Body of pancreas (tissue), 4 donors: ENCODE measurements at regions not wholly inside any gene's neighbourhood (a gene's known extent, or its start where the extent isn't known, plus 50 kb on each side); places are given as distances from the start of the nearest gene placed in this dataset.

Source experiments
- ATAC-seq: fragments of 150-250 bp; one replicate; pipeline ENCODE4 v1.9.1; 2016
- DNase-seq, 4 donors: peaks; one replicate each; pipeline ENCODE4 v3.0.0-alpha.2; 2019
- H3K27ac ChIP-seq, 4 donors: fragments of 200-600 bp; sonication (generic); 1 replicate in 3 of 4; 2 replicates in 1 of 4; pipeline versions ENCODE4 v1.5.1 to v1.6.1; 2016 to 2019; ENCODE audit warnings: mild to moderate bottlenecking in 1 of 4, mixed read lengths in 1 of 4, moderate library complexity in 1 of 4
- H3K27me3 ChIP-seq, 2 donors: fragments of 200-600 bp; sonication (generic); one replicate each; pipeline ENCODE4 v1.6.0; 2016; ENCODE audit warnings: mild to moderate bottlenecking in 1 of 2
- H3K36me3 ChIP-seq, 2 donors: fragments of 200-600 bp; sonication (generic); replicated peaks in 1 of 2; 2 replicates each; pipeline ENCODE4 v1.5.1; 2016; ENCODE audit warnings: low read depth in 2 of 2; ENCODE audit not compliant: insufficient read depth in 1 of 2
- H3K4me1 ChIP-seq: fragments of 200-600 bp; sonication (generic); one replicate; pipeline ENCODE4 v1.6.0; 2016
- H3K4me3 ChIP-seq, 2 donors: fragments of 200-600 bp; sonication (generic); 1 replicate in 1 of 2; 2 replicates in 1 of 2; pipeline ENCODE4 v1.5.1; 2016 to 2019
- H3K9me3 ChIP-seq, 3 donors: fragments of 200-600 bp; sonication (generic); 1 replicate in 2 of 3; 2 replicates in 1 of 3; pipeline ENCODE4 v1.5.1; 2016
- POLR2A ChIP-seq, 3 donors: fragments of 450-650 bp; IDR thresholded peaks; one replicate each; pipeline ENCODE4 v1.6.1; 2016; ENCODE audit warnings: antibody characterized with exemption in 3 of 3, mild to moderate bottlenecking in 2 of 3
- WGBS, 2 donors: methylation state at CpG; one replicate each; pipeline ENCODE4 v1.1.5; 2017; 5-methylcytosine and 5-hydroxymethylcytosine counted together
- intact Hi-C: fragments of 100-400 bp; cut with DNase I; formaldehyde crosslinking; loops from one replicate; pipeline ENCODE4 v1.15.1; 2023
- TF ChIP-seq, protein P1 (sequence below), 7 experiments: fragments of 450-650 bp in 4 of 7; fragments of 200-600 bp in 3 of 7; sonication (generic) in 3 of 7; IDR thresholded peaks; one replicate each; pipeline ENCODE4 v1.5.1; 2016 to 2019; ENCODE audit warnings: antibody characterized with exemption in 7 of 7

DNA sequence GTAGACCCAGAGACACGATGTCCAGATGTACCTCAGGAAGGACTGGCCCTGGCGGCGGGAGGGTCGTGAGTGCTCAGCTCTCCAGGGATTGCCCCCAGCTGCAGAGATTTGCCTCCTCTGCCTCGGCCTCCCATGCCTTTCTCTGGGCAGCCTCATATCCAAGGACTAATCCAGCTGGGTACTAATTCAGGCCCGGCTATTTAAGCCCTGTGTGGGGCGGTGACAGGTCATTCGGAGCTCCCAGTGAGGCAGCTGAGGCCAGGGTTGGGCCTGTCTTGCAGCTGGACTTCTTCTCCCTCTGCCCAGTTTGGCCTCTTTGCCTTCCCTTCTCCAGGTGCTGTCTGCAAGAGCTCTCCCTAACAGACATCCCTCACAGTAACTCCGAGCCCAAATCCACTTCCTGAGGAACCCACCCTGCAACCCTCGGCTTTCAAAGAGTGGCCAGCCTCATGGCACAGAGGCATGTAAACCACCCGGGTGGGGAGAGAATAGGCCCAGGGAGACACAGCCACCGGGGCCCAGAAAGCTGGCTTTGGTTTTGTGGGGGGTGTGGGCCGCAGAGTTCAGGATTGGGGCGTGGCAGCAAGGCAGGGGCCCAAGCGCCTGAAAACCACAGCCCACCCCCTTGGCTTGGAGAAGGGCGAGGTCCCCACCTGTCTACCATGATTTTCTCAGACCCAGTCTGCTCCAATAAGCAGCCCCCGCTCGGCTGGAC lies 85.8 kb downstream of the PPCDC start:
- Histone ChIP-seq H3K9me3 (no peaks in the 10 kb centered on the region), H3K4me1 (no peaks in the 10 kb centered on the region)
- ATAC-seq: no peak

DNA sequence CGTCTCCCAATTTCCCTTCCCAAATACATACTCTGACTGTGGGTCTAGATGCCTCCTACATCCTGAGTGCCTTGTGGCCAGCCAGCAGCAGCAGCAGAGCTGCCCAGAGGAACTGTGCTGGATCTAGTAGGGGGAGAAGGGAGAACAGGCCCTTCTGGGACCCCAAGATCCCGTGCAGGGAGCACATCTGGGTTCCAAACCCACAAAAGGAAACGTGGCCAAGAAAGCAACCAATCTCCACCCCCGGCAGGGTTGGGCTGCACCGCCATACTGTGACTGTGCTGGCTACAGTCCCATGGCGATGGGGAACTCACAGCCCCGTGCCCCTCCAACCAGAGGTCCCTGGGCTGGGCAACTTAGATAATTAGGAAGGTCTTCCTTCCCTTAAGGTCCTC lies 86.3 kb downstream of the PPCDC start:
- H3K4me1 ChIP-seq: no peaks in the 10 kb centered on the region
- H3K9me3 ChIP-seq: no peaks in the 10 kb centered on the region
- TF ChIP-seq POLR2A (IDR thresholded peaks at IDR 0.05): no peak
- TF ChIP-seq, protein P1, sequence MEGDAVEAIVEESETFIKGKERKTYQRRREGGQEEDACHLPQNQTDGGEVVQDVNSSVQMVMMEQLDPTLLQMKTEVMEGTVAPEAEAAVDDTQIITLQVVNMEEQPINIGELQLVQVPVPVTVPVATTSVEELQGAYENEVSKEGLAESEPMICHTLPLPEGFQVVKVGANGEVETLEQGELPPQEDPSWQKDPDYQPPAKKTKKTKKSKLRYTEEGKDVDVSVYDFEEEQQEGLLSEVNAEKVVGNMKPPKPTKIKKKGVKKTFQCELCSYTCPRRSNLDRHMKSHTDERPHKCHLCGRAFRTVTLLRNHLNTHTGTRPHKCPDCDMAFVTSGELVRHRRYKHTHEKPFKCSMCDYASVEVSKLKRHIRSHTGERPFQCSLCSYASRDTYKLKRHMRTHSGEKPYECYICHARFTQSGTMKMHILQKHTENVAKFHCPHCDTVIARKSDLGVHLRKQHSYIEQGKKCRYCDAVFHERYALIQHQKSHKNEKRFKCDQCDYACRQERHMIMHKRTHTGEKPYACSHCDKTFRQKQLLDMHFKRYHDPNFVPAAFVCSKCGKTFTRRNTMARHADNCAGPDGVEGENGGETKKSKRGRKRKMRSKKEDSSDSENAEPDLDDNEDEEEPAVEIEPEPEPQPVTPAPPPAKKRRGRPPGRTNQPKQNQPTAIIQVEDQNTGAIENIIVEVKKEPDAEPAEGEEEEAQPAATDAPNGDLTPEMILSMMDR (IDR thresholded peaks at IDR 0.05): no peak
- no peak overlapping the region for H3K27ac ChIP-seq
- H3K27me3 ChIP-seq: no peaks in the 10 kb centered on the region
- WGBS, 2 donors: 56 to 72% methylated on average over 5 to 7 of the region's 7 CpGs
- DNase-seq (no peak), ATAC-seq (no peak)
- no peaks in the 10 kb centered on the region for H3K36me3 ChIP-seq
- intact Hi-C loops: no loop called here
- H3K4me3 ChIP-seq: no peak overlapping the region

More for the DNA sequence above, 85.8 kb downstream of the PPCDC start:
- WGBS, 2 donors: 73 to 88% methylated on average over 10 to 18 of the region's 18 CpGs
- no peak overlapping the region for H3K27ac ChIP-seq
- DNase-seq: no peak
- intact Hi-C loops: no loop called here
- TF ChIP-seq, protein P1 (IDR thresholded peaks at IDR 0.05): no peak
- no peak for TF ChIP-seq POLR2A (IDR thresholded peaks at IDR 0.05)
- no peak overlapping the region for H3K4me3 ChIP-seq
- no peaks in the 10 kb centered on the region for H3K36me3 ChIP-seq
- no peaks in the 10 kb centered on the region for H3K27me3 ChIP-seq

DNA sequence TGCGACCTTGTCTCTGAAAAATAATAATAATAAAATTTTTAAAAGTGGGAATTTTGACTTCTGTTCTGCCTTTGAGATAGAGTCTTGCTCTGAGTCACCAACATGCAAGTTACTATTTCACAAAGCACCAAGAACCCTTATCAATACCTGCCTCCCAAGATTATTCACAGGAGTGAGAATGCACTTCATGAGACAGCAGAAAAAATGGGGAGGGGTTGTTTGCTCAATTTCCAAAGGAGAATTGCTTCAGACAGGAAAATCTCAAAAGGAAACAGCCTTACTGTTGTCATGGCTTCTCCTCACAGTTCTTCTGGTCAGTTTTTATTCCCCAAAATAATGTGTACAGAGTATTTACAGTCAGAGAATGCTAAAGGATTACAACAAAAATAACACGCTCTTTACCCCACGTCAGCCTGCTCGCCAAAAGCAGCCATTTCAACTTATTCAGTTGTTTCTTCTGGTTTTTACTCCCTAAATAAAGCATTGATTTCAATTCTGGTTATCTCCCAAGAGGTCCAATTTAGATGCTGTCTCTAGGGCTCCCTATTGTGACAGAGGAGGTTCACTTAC lies 89.0 kb downstream of the PPCDC start:
- ATAC-seq (no peak), DNase-seq (no peak)
- no peak overlapping the region for H3K27ac ChIP-seq
- H3K4me3 ChIP-seq: no peak overlapping the region
- no peaks in the 10 kb centered on the region for H3K9me3 ChIP-seq
- WGBS, 2 donors: 80 to 86% methylated on average over 4 of the region's 4 CpGs
- no peaks in the 10 kb centered on the region for H3K36me3 ChIP-seq
- no peaks in the 10 kb centered on the region for H3K4me1 ChIP-seq
- intact Hi-C loops: no loop called here
- TF ChIP-seq, protein P1 (IDR thresholded peaks at IDR 0.05): no peak
- TF ChIP-seq POLR2A (IDR thresholded peaks at IDR 0.05): no peak
- H3K27me3 ChIP-seq: no peaks in the 10 kb centered on the region

DNA sequence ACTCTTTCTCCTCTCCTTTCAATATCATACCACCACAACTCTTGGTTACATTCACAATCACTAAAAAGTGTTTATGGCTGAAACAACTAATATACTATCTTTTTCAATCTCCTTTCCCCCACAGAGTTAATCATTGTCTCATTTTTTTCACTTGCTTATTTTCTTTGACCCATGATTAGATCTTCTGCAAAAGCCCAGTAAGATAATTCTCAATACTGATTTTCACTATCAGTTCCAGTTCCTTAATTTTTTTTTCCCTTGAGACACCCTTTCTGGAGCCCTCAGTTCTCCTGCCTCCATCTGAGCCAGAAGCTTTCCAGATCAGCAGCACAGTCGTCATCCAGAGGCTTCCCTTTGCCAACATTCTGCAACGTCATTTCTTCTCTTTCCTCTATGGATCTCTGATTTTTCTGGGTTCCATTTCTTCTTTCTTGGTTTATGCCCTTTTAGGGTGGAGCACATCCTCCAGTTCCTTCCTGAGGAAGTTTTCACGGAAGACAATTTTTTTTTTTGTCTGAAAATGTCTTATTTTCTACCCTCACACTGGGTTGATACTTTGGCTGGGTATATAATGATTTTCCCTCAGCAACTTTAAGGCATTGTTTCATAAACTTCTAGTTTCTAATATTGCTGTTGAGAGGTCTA lies 88.7 kb upstream of the C15orf39 start:
- H3K27me3 ChIP-seq: no peaks in the 10 kb centered on the region
- intact Hi-C loops: no loop called here
- ATAC-seq (no peak), DNase-seq (no peak)
- no peak overlapping the region for H3K4me3 ChIP-seq
- no peaks in the 10 kb centered on the region for H3K9me3 ChIP-seq
- TF ChIP-seq, protein P1 (IDR thresholded peaks at IDR 0.05): no peak
- no peak for TF ChIP-seq POLR2A (IDR thresholded peaks at IDR 0.05)
- H3K4me1 ChIP-seq: no peaks in the 10 kb centered on the region
- H3K27ac ChIP-seq: no peak overlapping the region
- WGBS, 2 donors: 56 to 65% methylated on average over 3 of the region's 3 CpGs
- no peaks in the 10 kb centered on the region for H3K36me3 ChIP-seq
